ENCODE measurements at regions not wholly inside any gene's neighbourhood (a gene's known extent, or its start where the extent isn't known, plus 50 kb on each side); places are given as distances from the start of the nearest gene placed in this dataset.

DNA sequence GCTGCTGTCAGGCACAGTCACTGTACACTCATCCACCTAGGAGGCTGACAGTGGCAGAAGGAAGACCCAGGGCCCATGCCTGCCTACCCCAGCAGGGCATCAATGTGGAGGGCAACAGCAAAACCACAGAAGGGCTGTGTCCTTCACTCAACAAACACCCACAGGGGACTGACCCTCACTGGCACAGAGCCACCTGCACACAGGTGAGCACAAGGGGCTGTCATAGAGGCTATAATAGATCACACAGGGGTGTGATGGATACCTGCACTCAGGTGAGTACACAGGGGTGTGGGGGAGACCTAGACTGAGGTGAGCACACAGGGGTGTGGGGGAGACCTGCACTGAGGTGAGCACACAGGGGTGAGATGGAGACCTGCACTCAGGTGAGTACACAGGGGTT, 132.8 kb upstream of the TCERG1L start:
- intact Hi-C loops (cut with micrococcal nuclease): no loop called here

DNA sequence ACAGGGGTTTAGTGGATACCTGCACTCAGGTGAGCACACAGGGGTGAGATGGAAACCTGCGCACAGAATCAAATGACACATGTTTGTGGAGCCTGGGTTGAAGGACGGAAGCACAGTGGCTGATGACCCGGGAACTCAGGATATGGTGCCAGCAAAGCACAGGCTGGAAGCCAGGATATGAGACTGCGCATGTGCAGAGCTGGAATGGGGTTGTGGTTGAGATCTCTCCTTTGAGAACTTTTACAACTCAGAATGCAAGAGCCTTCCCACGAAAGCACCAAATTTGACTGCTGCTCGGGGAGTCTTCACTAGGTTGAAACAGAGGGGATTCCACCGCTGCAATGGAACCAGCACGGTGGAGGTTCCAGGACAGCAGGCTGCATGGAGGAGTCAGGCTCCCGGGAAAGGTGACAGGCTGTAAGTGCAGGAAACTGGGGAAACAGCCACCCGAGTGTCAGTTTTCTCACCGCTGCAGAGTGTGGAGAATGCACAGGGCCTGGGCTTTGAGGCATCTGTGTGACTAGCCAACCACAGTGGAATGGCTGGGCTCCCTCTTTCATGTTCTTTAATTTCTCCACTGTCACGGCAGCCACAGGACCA, 133.4 kb upstream of the TCERG1L start:
- intact Hi-C loops (cut with micrococcal nuclease): no loop called here

- intact Hi-C loops (cut with micrococcal nuclease): no loop called here
These were observed 134.1 kb upstream of the TCERG1L start for GRCh38 chr10:131445623-131446022.

DNA sequence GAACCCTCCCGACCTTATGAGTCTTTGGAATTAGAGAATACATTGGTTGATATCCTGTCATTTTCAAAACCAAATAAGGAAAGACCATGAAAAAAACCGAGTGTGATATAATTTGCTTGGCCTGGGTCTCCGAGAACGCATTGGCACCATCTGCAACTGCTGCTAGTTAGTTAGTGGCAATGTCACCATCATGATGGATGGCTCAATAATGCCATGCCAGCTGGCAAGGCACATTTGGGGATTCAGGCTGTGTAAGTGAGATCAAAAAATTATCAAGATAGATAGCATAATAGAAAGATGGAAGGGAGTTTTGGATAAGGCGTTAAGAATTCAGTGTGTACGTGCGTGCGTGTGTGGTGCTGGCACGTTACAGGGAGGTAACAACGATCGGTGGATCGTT, 134.7 kb upstream of the TCERG1L start:
- intact Hi-C loops (cut with micrococcal nuclease): no loop called here

DNA sequence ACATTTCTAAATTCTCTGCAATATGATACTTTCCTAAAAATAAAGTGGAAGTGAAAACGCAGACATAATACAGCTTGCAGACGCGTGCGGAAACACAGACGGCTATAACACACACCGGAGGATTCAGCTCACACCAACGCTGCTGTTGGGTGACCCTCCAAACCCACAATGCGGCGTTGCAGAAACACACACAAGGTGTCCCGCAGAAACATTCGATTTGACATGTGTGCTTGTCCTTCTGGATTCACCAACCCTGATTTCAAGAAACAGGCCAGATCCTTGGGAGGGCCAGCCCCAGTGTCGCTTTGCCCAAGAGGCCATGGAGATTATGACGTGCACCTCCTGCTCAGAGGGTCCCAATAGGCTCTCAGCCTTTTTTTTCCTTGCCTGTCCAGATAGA, 136.7 kb upstream of the TCERG1L start:
- intact Hi-C loops (cut with micrococcal nuclease): no loop called here

DNA sequence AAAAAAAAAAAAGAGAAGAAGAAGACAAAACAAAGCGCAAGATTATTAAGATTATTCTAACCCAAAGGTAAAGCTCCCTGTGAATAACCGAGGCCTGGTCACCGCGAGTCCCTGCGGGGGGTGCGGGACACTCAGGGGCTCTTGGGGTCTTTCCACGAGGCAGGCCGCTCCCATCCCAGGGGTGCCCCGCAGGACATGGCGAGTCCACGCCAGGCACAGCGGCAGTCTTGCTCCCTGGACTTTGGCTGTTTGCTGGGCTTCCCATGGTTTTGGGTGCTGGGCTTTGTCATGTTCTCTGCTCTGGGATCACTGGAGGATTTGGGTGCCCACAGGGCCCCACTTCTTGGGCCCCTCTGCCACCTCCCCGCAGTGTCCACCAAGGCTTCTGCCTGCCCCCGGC, 137.4 kb upstream of the TCERG1L start:
- intact Hi-C loops (cut with micrococcal nuclease): no loop called here

GRCh38 chr10:131450216-131450765, 138.8 kb upstream of the TCERG1L start:
- intact Hi-C loops (cut with micrococcal nuclease): no loop called here

- intact Hi-C loops (cut with micrococcal nuclease): no loop called here
These were observed 140.0 kb upstream of the TCERG1L start for GRCh38 chr10:131451407-131452015.

GRCh38 chr10:131452926-131453720, 141.6 kb upstream of the TCERG1L start:
- intact Hi-C loops (cut with micrococcal nuclease): no loop called here

DNA sequence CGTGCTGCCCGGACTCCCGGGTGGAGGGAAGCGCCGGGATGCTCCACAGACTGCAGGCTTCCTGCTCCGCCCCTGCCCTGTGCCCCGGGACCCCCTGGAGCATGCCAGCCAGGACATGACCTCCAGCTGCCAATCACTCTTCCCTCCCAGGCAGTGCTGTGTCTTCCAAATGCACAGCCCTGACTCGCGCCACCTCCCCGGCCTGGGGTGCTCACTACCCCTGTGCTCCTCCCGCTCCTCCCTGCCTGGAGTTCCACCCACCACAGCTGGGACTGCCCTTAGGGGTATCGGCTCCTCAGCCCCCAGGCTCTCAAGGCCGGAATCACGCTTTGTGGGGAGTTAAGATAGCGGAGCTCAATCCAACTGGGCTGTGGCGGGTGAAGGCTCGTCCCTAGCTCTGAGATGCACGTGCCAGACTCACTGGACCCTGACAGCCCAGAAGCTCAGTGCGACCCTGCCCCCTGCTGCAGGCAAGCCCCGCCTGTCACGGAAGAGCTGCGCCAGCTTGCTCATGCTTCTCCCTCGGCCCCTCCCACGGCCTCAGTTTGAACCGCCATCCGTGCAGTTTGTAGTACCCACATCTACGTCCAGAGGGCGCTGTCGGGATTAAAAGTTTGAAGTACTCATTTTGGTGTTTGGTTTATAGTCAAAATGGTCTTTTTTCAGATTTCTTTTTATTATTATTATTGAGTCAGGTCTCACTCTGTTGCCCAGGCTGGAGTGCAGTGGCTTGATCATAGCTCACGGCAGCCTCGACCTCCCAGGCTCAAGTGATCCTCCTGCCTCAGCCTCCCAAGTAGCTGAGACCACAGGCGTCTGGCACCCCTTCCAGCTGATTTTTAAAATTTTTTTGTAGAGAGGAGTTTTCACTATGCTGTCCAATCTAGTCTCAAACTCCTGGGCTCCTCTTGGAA, 142.5 kb upstream of the TCERG1L start:
- intact Hi-C loops (cut with micrococcal nuclease): loop anchor here (2.0 kb wide), 1 partner anchor 421 kb away; no protein-coding TSS in a partner anchor

GRCh38 chr10:131456411-131456810, 144.9 kb upstream of the TCERG1L start:
- intact Hi-C loops (cut with micrococcal nuclease): no loop called here

- intact Hi-C loops (cut with micrococcal nuclease): no loop called here
These were observed 149.6 kb upstream of the TCERG1L start for GRCh38 chr10:131461093-131461492.

GRCh38 chr10:131464789-131465188, 153.3 kb upstream of the TCERG1L start:
- intact Hi-C loops (cut with micrococcal nuclease): no loop called here

DNA sequence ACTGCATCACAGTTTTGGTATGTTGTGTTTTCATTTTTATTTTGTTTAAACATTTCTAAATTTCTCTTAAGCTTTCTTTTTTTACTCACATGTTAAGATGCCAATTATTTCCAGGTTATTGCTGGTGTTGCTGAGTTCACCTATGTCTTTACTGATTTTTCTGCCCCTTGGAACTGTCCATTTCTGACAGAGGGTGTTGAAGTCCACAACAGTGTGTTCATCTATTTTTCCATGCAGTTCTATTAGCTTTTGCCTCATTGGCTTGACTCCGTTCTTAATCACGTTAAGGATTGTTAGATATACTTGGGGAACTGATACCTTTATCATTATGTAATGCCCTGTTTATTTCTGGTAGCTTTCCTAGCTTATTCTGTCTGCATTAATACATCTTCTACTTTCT, 158.0 kb upstream of the TCERG1L start:
- intact Hi-C loops (cut with micrococcal nuclease): no loop called here

- intact Hi-C loops (cut with micrococcal nuclease): no loop called here
These were observed 162.1 kb upstream of the TCERG1L start for GRCh38 chr10:131473645-131474044.

DNA sequence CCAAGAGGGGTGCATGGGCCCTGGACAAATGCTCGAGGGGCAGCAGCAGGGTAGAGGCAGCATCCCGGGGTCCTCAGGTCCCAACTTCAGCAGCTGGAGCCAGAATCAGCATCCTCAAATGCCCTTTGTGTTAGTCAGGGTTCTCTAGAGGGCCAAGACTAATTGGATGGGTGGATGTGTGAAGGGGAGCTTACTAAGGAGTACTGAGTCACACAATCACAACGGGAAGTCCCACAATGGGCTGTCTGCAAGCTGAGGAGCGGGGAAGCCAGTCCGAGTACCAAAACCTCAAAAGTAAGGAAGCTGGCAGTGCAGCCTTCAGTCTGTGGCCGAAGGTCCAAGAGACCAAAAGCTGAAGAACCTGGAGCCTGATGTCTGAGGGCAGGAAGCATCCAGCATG, 162.9 kb upstream of the TCERG1L start:
- intact Hi-C loops (cut with micrococcal nuclease): no loop called here

DNA sequence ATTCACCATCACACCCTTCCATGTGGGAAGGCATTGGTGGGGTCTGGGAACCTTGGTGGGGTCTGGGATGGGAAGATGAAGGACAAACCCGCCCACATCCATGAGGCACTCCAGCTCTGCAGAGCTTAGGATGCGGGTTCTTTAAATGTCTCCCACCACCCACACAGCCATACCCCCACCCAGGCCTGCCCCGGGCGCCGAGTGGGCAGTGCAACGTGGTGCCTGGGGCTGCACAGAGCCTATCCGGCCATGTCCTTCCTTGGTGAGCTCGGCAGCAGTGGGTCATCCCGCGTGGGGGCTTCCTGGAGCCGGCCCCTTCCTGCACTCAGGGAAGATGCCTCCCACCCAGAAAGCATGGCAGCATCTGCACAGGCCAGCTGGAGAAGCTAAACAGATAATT, 163.5 kb upstream of the TCERG1L start:
- intact Hi-C loops (cut with micrococcal nuclease): no loop called here

- intact Hi-C loops (cut with micrococcal nuclease): no loop called here
These were observed 164.3 kb upstream of the TCERG1L start for GRCh38 chr10:131475803-131476202.

- intact Hi-C loops (cut with micrococcal nuclease): no loop called here
These were observed 166.1 kb upstream of the TCERG1L start for GRCh38 chr10:131477457-131478121.

GRCh38 chr10:131478377-131478989, 167.0 kb upstream of the TCERG1L start:
- intact Hi-C loops (cut with micrococcal nuclease): no loop called here
